AG09309 (cell line): ENCODE measurements at regions not wholly inside any gene's neighbourhood (a gene's known extent, or its start where the extent isn't known, plus 50 kb on each side); places are given as distances from the start of the nearest gene placed in this dataset.

Experiments used
- DNase-seq: peaks from one replicate; pipeline ENCODE4 v3.0.0-alpha.2; 2010; ENCODE audit warnings: low read depth
- H3K4me3 ChIP-seq: 2 replicates; pipeline ENCODE4 v1.5.1; 2011; ENCODE audit warnings: mild to moderate bottlenecking, low read depth, low read length, moderate library complexity; ENCODE audit not compliant: control insufficient read depth
- TF ChIP-seq, protein P1 (sequence below): IDR thresholded peaks from 2 replicates; pipeline ENCODE4 v1.5.1; 2011; ENCODE audit warnings: mild to moderate bottlenecking, low read depth, low read length, inconsistent platforms; ENCODE audit not compliant: insufficient read depth, control insufficient read depth; ENCODE audit errors: missing control alignments

DNA sequence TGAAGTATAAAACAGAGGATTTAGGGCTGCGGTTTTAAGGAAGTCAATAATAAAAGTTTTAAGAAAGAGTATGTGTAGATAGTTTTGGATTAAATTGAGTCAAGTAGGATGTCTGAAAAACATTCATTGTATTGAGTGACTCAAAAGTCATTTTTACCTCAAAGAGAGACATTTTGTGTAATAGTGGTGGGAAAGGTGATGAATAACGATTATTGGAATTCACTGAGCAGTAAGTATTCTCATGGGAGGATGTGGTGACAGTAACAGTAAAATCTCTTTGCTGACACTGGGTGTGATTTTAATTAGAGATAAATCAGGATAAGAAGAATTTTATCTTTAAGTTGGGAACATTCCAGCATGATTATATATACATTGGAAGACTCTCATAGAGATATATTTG is 233.6 kb downstream of the PDHA2 start:
- DNase-seq, result no peak
- H3K4me3 ChIP-seq, result no peak overlapping the region
- TF ChIP-seq, protein P1, sequence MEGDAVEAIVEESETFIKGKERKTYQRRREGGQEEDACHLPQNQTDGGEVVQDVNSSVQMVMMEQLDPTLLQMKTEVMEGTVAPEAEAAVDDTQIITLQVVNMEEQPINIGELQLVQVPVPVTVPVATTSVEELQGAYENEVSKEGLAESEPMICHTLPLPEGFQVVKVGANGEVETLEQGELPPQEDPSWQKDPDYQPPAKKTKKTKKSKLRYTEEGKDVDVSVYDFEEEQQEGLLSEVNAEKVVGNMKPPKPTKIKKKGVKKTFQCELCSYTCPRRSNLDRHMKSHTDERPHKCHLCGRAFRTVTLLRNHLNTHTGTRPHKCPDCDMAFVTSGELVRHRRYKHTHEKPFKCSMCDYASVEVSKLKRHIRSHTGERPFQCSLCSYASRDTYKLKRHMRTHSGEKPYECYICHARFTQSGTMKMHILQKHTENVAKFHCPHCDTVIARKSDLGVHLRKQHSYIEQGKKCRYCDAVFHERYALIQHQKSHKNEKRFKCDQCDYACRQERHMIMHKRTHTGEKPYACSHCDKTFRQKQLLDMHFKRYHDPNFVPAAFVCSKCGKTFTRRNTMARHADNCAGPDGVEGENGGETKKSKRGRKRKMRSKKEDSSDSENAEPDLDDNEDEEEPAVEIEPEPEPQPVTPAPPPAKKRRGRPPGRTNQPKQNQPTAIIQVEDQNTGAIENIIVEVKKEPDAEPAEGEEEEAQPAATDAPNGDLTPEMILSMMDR, result no peak

DNA sequence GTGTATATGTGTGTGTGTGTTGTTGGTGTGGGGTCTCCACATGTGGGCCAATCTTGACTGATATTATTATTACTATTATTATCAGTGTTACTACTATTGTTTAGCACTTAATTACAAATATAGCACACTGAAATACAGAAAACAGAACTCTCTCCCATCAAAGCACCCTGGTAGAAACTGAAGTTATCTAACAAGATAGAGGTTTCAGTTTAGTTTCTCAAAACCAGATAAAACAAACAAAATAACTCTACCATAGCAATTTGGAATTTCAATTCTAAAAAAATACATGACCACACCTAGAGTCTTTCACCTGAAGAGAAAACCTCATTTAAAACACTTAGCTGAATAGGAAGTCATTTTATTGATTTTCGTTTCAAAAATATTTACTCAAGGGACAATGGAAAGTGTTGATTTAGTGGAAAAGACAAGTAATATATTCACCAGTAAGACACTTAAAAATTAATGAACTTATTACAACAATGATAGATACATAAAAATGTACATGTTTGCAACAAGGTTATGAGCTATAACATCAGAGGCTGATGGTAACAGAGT is 252.3 kb downstream of the PDHA2 start:
- no peak overlapping the region for H3K4me3 ChIP-seq
- DNase-seq, result no peak
- TF ChIP-seq, protein P1, result no peak

DNA sequence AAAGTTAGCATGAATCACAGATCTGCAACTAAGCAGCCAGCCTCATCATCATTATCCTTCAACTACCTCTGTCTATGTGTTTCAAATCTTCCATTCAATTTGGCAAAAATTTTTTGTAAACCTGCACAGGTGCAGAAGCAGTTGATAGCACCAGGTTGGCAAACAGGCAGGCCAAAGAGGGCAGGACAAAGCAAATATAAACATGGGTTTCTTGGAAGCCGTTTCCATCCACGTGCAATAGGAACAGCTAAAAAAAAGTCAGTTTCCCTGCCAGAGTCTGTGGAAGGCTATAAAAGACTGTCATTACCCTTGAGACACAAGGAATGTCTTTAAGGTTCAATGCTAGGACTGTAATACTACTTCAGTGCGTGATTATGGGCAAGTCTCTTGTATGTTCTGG is 253.2 kb downstream of the PDHA2 start:
- TF ChIP-seq, protein P1, result no peak

DNA sequence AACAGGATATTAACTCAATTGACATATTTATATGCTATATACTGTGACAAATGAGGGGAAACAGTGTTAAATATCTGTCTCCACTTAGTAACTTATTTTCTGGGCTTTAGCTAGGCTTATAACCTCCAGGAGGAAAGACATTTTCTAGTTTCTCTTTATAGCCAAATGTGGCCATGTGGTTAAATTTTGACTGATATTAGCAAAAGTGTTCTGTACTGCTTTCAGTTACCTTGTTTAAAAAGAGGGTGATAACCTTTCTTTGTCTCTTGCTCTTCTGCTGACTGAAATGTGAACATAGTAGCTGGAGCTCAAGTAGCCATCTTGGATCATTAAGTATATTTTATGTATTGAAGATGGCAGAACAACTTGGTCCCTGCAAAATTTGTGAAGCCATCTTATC is 253.7 kb downstream of the PDHA2 start:
- TF ChIP-seq, protein P1, result no peak
- DNase-seq, result no peak
- no peak overlapping the region for H3K4me3 ChIP-seq

More for the DNA sequence above, 253.2 kb downstream of the PDHA2 start:
- H3K4me3 ChIP-seq, result no peak overlapping the region
- DNase-seq, result no peak

DNA sequence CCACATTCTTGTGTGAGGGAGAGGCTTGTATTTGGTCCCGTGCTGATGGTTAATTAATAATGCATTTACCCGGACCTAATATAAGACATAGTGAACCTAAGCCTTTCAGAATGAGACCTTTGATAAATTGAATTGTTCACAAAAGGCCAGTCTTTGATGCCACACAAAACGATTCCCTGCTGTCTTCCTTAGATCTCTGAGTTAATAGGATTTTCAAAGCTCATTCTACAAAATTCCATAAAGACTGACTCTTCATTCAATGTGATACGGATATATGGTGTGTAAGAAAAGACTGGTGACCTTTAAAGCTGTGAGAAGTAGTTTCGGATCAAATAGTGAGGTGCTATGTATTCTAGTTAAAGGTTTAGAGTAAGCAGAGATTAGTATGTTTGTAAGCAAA is 254.3 kb downstream of the PDHA2 start:
- no peak for DNase-seq
- no peak overlapping the region for H3K4me3 ChIP-seq
- TF ChIP-seq, protein P1, result no peak

DNA sequence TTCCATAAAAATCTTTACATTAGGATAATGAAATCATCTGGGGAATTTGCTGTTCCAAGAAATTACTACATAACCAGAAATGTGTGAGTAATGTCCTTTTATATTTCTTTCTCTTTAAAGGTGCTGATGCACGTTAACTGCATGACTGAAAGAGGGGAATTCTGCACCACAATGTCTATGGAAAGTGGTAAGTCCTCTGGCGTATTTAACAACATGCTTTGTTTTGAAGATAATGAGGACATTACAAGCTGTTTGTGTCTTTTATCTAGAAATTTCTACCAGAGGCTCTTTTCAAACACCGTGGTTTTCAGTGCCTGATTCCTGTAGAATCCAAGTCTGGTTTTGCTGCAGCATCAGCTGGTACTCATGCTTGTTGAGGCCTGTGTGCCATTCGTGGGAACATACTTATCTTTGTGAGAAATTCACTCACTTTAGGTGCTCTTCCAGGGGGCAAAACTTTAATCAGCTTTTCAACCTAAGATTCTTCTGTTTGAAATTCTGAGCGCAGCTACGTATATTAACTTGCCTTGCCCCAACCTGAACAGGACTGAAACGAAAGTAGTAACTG is 257.2 kb downstream of the PDHA2 start:
- H3K4me3 ChIP-seq, result no peak overlapping the region
- TF ChIP-seq, protein P1, result no peak
- no peak for DNase-seq
